GM19351 (cell line): ENCODE measurements at regions not wholly inside any gene's neighbourhood (a gene's known extent, or its start where the extent isn't known, plus 50 kb on each side); places are given as distances from the start of the nearest gene placed in this dataset.

Experiments
- ATAC-seq: cut with Tn5 transposase; IDR thresholded peaks from one replicate; pipeline ENCODE4 v1.9.1; 2021; ENCODE audit warnings: mild to moderate bottlenecking, moderate library complexity; ENCODE audit not compliant: unreplicated experiment

- ATAC-seq = no peak
Observed at GRCh38 chr10:9636216-9636615, 1381.5 kb upstream of the CELF2 start.

- ATAC-seq = no peak
Observed at GRCh38 chr10:9643782-9644181, 1373.9 kb upstream of the CELF2 start.

- ATAC-seq = no peak
Observed at GRCh38 chr10:9645404-9645803, 1372.3 kb upstream of the CELF2 start.

- ATAC-seq = no peak
Observed at GRCh38 chr10:9645928-9646600, 1371.6 kb upstream of the CELF2 start.

- ATAC-seq = no peak
Observed at GRCh38 chr10:9654261-9654660, 1363.4 kb upstream of the CELF2 start.

GRCh38 chr10:9656386-9656785, 1361.3 kb upstream of the CELF2 start:
- no peak for ATAC-seq

- no peak for ATAC-seq
Observed at GRCh38 chr10:9656996-9657395, 1360.7 kb upstream of the CELF2 start.

- no peak for ATAC-seq
Observed at GRCh38 chr10:9657530-9657929, 1360.1 kb upstream of the CELF2 start.

GRCh38 chr10:9668411-9668810, 1349.3 kb upstream of the CELF2 start:
- ATAC-seq = no peak

- ATAC-seq = no peak
Observed at GRCh38 chr10:9670911-9671310, 1346.8 kb upstream of the CELF2 start.

GRCh38 chr10:9681655-9682054, 1336.0 kb upstream of the CELF2 start:
- no peak for ATAC-seq

GRCh38 chr10:9682802-9683201, 1334.9 kb upstream of the CELF2 start:
- no peak for ATAC-seq

- ATAC-seq = no peak
Observed at GRCh38 chr10:9684186-9684585, 1333.5 kb upstream of the CELF2 start.

GRCh38 chr10:9685596-9685995, 1332.1 kb upstream of the CELF2 start:
- ATAC-seq = no peak

GRCh38 chr10:9688711-9689110, 1329.0 kb upstream of the CELF2 start:
- no peak for ATAC-seq

GRCh38 chr10:9707216-9707615, 1310.5 kb upstream of the CELF2 start:
- peak; percentile 85 for ATAC-seq

GRCh38 chr10:9709849-9710248, 1307.8 kb upstream of the CELF2 start:
- ATAC-seq = no peak

GRCh38 chr10:9712393-9712792, 1305.3 kb upstream of the CELF2 start:
- ATAC-seq = no peak

GRCh38 chr10:9719246-9719645, 1298.4 kb upstream of the CELF2 start:
- no peak for ATAC-seq

- ATAC-seq = no peak
Observed at GRCh38 chr10:9733766-9734165, 1283.9 kb upstream of the CELF2 start.

GRCh38 chr10:9734218-9734617, 1283.5 kb upstream of the CELF2 start:
- ATAC-seq = no peak

GRCh38 chr10:9735731-9736130, 1281.9 kb upstream of the CELF2 start:
- no peak for ATAC-seq

GRCh38 chr10:9743639-9744038, 1274.0 kb upstream of the CELF2 start:
- no peak for ATAC-seq
